AG04450 (cell line): ENCODE measurements at regions not wholly inside any gene's neighbourhood (a gene's known extent, or its start where the extent isn't known, plus 50 kb on each side); places are given as distances from the start of the nearest gene placed in this dataset. TPM values are rescaled to one million over a fixed set of nuclear protein-coding genes. Genes with fewer than 3 reads are reported as not detected.

ENCODE experiments used
- CTCF ChIA-PET: fragments of 300-600, 350-600 bp; formaldehyde crosslinking; extraction: SDS; loops from one replicate; lab custom pipeline; 2022; ENCODE audit warnings: antibody characterized with exemption, inconsistent platforms; lab: Charles Lee
- POLR2A ChIA-PET: fragments of 350-600 bp; formaldehyde crosslinking; extraction: SDS; loops from one replicate; lab custom pipeline; 2021; ENCODE audit warnings: antibody characterized with exemption, inconsistent platforms; lab: Yijun Ruan, JAX
- DNase-seq: peaks from one replicate; pipeline ENCODE4 v3.0.0-alpha.2; 2011; ENCODE audit warnings: low read depth, low spot score
- H3K27ac ChIP-seq: one replicate; pipeline ENCODE4 v1.5.1; 2012; ENCODE audit warnings: low read depth, low read length, control low read depth
- H3K27me3 ChIP-seq: one replicate; pipeline ENCODE4 v1.6.0; 2012; ENCODE audit warnings: low read length; ENCODE audit not compliant: control insufficient read depth, insufficient read depth
- H3K4me3 ChIP-seq: 2 replicates; pipeline ENCODE4 v1.5.1; 2011; ENCODE audit warnings: mild to moderate bottlenecking, low read depth, low read length, control low read depth
- H3K9me3 ChIP-seq: 2 replicates; pipeline ENCODE4 v1.5.1; 2012; ENCODE audit warnings: low read length; ENCODE audit not compliant: control insufficient read depth, insufficient read depth
- small RNA-seq: library from RNA; depleted of rRNA; stranded (forward); fragments of <200 nt; gene quantifications from one replicate; pipeline ENCODE3, GENCODE V24; 2012; ENCODE audit warnings: low read depth; ENCODE audit not compliant: insufficient read length
- TF ChIP-seq, protein P1 (sequence below): IDR thresholded peaks from 2 replicates; pipeline ENCODE4 v1.5.1; 2011; ENCODE audit warnings: low read depth, low read length, control low read depth, inconsistent platforms

- H3K27ac ChIP-seq: no peak overlapping the region
- TF ChIP-seq, protein P1, sequence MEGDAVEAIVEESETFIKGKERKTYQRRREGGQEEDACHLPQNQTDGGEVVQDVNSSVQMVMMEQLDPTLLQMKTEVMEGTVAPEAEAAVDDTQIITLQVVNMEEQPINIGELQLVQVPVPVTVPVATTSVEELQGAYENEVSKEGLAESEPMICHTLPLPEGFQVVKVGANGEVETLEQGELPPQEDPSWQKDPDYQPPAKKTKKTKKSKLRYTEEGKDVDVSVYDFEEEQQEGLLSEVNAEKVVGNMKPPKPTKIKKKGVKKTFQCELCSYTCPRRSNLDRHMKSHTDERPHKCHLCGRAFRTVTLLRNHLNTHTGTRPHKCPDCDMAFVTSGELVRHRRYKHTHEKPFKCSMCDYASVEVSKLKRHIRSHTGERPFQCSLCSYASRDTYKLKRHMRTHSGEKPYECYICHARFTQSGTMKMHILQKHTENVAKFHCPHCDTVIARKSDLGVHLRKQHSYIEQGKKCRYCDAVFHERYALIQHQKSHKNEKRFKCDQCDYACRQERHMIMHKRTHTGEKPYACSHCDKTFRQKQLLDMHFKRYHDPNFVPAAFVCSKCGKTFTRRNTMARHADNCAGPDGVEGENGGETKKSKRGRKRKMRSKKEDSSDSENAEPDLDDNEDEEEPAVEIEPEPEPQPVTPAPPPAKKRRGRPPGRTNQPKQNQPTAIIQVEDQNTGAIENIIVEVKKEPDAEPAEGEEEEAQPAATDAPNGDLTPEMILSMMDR: no peak
- CTCF ChIA-PET: no interaction called here
- POLR2A ChIA-PET: no interaction called here
- no peak overlapping the region for H3K4me3 ChIP-seq
- no peaks in the 10 kb centered on the region for H3K9me3 ChIP-seq
- no peak for DNase-seq
- H3K27me3 ChIP-seq: peaks cover 4% of the 10 kb centered on the region
These were observed 52.3 kb upstream of the FAM3C start for GRCh38 chr7:121448429-121448828.

DNA sequence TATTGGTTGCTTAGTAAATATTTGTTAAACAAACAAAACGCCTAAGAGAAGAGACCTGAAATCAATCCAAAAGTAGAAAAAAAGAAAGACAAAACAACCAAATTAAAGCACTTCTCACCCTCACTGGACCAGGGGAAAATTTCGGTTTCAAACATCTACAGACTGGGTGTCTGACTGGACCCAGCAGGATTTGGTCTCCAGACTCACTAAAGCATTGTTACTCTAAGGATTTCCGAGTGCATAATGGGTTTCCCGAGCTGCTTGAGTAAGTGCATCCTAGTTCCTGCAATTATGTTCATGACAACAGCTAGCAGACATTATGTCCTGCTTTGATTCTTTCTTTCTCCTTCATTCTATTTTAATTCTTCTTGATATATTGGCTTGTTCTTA lies 51.8 kb upstream of the FAM3C start:
- Histone ChIP-seq H3K27ac (no peak overlapping the region), H3K4me3 (no peak overlapping the region), H3K27me3 (peaks cover 4% of the 10 kb centered on the region), H3K9me3 (no peaks in the 10 kb centered on the region)
- ChIA-PET CTCF (no interaction called here), POLR2A (no interaction called here)
- TF ChIP-seq, protein P1: no peak
- no peak for DNase-seq

- H3K9me3 ChIP-seq: no peaks in the 10 kb centered on the region
- CTCF ChIA-PET: no interaction called here
- no peak for DNase-seq
- POLR2A ChIA-PET: no interaction called here
- H3K4me3 ChIP-seq: no peak overlapping the region
- no peak overlapping the region for H3K27ac ChIP-seq
- H3K27me3 ChIP-seq: peaks cover 4% of the 10 kb centered on the region
- TF ChIP-seq, protein P1: no peak
These were observed 51.3 kb upstream of the FAM3C start for GRCh38 chr7:121447243-121447910.

- no peak overlapping the region for H3K27ac ChIP-seq
These were observed 50.4 kb upstream of the FAM3C start for GRCh38 chr7:121446526-121446925.

More at GRCh38 chr7:121446526-121446925, 50.4 kb upstream of the FAM3C start:
- POLR2A ChIA-PET: no interaction called here
- peaks cover 4% of the 10 kb centered on the region for H3K27me3 ChIP-seq
- no peak for DNase-seq
- H3K9me3 ChIP-seq: no peaks in the 10 kb centered on the region
- TF ChIP-seq, protein P1: no peak
- CTCF ChIA-PET: no interaction called here
- no peak overlapping the region for H3K4me3 ChIP-seq

Small RNA genes lying in the stretch of these regions (small RNA-seq; reads per million reads assigned to genes)
- not detected for gene RN7SKP277
